Smooth muscle cell (in vitro differentiated cells): ENCODE measurements at regions not wholly inside any gene's neighbourhood (a gene's known extent, or its start where the extent isn't known, plus 50 kb on each side); places are given as distances from the start of the nearest gene placed in this dataset.

ENCODE experiments used
- DNase-seq: peaks from one replicate; lab custom pipeline; 2025; ENCODE audit not compliant: unreplicated experiment; lab: John Stamatoyannopoulos, UW
- H2AFZ ChIP-seq: fragments of 200-600 bp; sonication (generic); 2 replicates; pipeline ENCODE4 v1.6.0; 2016; ENCODE audit warnings: antibody characterized with exemption, low read depth, mild to moderate bottlenecking
- H3F3A ChIP-seq: fragments of 200-600 bp; sonication (generic); 2 replicates; pipeline ENCODE4 v1.6.0; 2017; ENCODE audit warnings: antibody characterized with exemption, low read depth
- H3K27ac ChIP-seq: fragments of 200-600 bp; sonication (generic); 2 replicates; pipeline ENCODE4 v1.5.1; 2016; ENCODE audit warnings: low read depth, mild to moderate bottlenecking
- H3K27me3 ChIP-seq: fragments of 200-600 bp; sonication (generic); 2 replicates; pipeline ENCODE4 v1.6.1; 2016; ENCODE audit warnings: low read depth, mild to moderate bottlenecking
- H3K36me3 ChIP-seq: fragments of 200-600 bp; sonication (generic); 2 replicates; pipeline ENCODE4 v1.5.1; 2016; ENCODE audit warnings: low read depth
- H3K4me1 ChIP-seq: fragments of 200-600 bp; sonication (generic); 2 replicates; pipeline ENCODE4 v1.5.1; 2016; ENCODE audit warnings: low read depth
- H3K4me2 ChIP-seq: fragments of 200-600 bp; sonication (generic); 2 replicates; pipeline ENCODE4 v1.6.0; 2016; ENCODE audit warnings: mild to moderate bottlenecking
- H3K4me3 ChIP-seq: fragments of 200-600 bp; sonication (generic); 2 replicates; pipeline ENCODE4 v1.5.1; 2016; ENCODE audit warnings: mild to moderate bottlenecking
- H3K79me2 ChIP-seq: fragments of 200-600 bp; sonication (generic); 2 replicates; pipeline ENCODE4 v1.6.0; 2016; ENCODE audit warnings: low read depth, mild to moderate bottlenecking
- H3K9ac ChIP-seq: fragments of 200-600 bp; sonication (generic); 2 replicates; pipeline ENCODE4 v1.6.0; 2016; ENCODE audit warnings: low read depth
- H3K9me3 ChIP-seq: fragments of 200-600 bp; sonication (generic); replicated peaks from 2 replicates; pipeline ENCODE4 v1.5.1; 2016; ENCODE audit warnings: low read depth
- H4K20me1 ChIP-seq: fragments of 200-600 bp; sonication (generic); 2 replicates; pipeline ENCODE4 v1.6.0; 2016; ENCODE audit warnings: low read depth
- WGBS: methylation state at CpG from one replicate; pipeline ENCODE4 v1.1.7; 2016; ENCODE audit warnings: low lambda C conversion rate; 5-methylcytosine and 5-hydroxymethylcytosine counted together
- TF ChIP-seq, protein P1 (sequence below): fragments of 200-600 bp; sonication (generic); IDR thresholded peaks from 2 replicates; pipeline ENCODE4 v1.5.1; 2017; ENCODE audit warnings: borderline replicate concordance, mild to moderate bottlenecking, antibody characterized with exemption; ENCODE audit not compliant: insufficient read depth, poor library complexity, severe bottlenecking

DNA sequence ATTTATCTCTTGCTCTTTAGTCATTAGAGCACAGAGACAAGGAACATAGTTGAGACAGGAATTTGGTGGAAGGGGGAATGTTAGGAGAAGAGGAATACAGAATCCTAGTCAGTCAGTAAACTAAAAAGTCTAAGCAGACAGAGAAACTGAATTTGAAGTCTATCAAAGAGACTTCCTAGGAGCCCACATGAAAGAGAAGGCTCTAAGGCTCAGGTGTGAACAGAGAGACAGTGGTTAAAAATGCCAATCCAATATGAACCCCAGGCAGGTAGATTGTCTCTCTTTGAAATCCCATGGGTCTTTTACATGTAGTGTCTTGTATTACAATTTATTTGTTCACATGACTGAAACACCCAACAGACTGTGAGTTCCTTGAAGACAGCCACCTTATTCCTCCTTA, 77.8 kb upstream of the NFKB1 start:
- Histone ChIP-seq H3K4me2 (no peak overlapping the region), H3K4me3 (no peak overlapping the region), H3K27ac (no peak overlapping the region), H3F3A (no peaks in the 10 kb centered on the region), H3K36me3 (no peaks in the 10 kb centered on the region), H2AFZ (no peak overlapping the region), H3K27me3 (no peaks in the 10 kb centered on the region), H3K4me1 (no peaks in the 10 kb centered on the region), H3K79me2 (no peaks in the 10 kb centered on the region), H3K9ac (no peak overlapping the region), H3K9me3 (no peaks in the 10 kb centered on the region), H4K20me1 (no peaks in the 10 kb centered on the region)
- TF ChIP-seq, protein P1, sequence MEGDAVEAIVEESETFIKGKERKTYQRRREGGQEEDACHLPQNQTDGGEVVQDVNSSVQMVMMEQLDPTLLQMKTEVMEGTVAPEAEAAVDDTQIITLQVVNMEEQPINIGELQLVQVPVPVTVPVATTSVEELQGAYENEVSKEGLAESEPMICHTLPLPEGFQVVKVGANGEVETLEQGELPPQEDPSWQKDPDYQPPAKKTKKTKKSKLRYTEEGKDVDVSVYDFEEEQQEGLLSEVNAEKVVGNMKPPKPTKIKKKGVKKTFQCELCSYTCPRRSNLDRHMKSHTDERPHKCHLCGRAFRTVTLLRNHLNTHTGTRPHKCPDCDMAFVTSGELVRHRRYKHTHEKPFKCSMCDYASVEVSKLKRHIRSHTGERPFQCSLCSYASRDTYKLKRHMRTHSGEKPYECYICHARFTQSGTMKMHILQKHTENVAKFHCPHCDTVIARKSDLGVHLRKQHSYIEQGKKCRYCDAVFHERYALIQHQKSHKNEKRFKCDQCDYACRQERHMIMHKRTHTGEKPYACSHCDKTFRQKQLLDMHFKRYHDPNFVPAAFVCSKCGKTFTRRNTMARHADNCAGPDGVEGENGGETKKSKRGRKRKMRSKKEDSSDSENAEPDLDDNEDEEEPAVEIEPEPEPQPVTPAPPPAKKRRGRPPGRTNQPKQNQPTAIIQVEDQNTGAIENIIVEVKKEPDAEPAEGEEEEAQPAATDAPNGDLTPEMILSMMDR: no peak
- DNase-seq: no peak

DNA sequence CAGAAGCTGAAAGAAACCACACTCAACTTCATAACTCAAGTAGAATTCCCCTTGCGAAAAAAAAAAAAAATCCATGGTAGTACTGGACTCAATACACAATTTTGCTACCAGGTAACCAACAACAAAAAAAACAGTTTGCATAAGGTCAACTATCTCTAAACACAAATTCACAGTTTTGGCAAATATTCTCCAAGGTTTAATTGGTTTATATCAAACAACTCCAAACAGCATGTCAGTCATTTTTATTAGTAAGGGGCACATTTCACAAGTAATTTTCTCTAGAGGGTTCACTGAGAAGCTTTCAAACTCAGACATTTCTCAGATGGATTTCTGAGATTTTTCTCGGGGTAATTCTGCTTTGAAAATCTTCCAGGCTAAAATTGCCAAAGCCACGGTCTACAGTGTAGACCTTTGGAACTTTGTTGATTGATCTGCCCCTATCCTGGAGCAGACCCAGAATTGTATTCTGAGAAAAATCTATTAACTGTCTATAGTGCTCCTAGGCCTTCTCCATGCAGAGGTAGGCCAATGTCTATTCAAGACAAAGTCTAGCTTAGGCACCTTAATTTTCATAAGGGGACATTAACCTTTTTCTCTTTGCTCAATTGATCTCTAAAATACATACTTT, 73.7 kb upstream of the NFKB1 start:
- Histone ChIP-seq H3K4me3 (no peak overlapping the region), H3K27me3 (no peaks in the 10 kb centered on the region), H2AFZ (no peak overlapping the region), H3K9me3 (no peaks in the 10 kb centered on the region), H3F3A (no peaks in the 10 kb centered on the region), H3K9ac (no peak overlapping the region), H3K27ac (no peak overlapping the region), H3K4me1 (peaks cover 6% of the 10 kb centered on the region), H3K79me2 (no peaks in the 10 kb centered on the region), H4K20me1 (no peaks in the 10 kb centered on the region), H3K36me3 (no peaks in the 10 kb centered on the region), H3K4me2 (no peak overlapping the region)
- no peak for DNase-seq
- WGBS: 95% methylated on average over 3 of the region's 3 CpGs
- TF ChIP-seq, protein P1: no peak

DNA sequence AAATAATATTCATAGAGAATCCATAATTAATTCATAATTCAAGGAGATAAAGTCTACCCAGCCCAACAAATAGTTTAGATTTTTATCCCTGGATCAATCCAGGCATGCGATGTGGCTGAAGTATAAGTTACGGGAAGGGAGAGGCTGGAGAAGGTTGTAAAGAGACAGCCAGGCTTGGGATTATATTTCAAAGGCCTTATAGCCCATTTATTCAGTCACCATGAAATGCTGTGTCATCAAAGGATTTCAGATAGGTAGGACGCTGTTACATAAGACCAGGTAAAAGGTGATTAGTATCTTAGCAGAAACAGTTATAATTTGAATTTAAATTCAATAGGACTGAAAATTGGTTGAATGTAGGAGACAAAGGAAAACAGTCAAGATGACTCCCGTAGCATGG, 73.0 kb upstream of the NFKB1 start:
- Histone ChIP-seq H4K20me1 (no peaks in the 10 kb centered on the region), H3K36me3 (no peaks in the 10 kb centered on the region), H3K4me1 (peaks cover 6% of the 10 kb centered on the region), H3K4me3 (no peak overlapping the region), H3K27me3 (no peaks in the 10 kb centered on the region), H3K9me3 (no peaks in the 10 kb centered on the region), H3K79me2 (no peaks in the 10 kb centered on the region), H2AFZ (no peak overlapping the region), H3K27ac (no peak overlapping the region), H3K9ac (no peak overlapping the region), H3K4me2 (no peak overlapping the region), H3F3A (no peaks in the 10 kb centered on the region)
- 93% methylated on average over 4 of the region's 4 CpGs for WGBS
- DNase-seq: no peak
- TF ChIP-seq, protein P1: no peak

DNA sequence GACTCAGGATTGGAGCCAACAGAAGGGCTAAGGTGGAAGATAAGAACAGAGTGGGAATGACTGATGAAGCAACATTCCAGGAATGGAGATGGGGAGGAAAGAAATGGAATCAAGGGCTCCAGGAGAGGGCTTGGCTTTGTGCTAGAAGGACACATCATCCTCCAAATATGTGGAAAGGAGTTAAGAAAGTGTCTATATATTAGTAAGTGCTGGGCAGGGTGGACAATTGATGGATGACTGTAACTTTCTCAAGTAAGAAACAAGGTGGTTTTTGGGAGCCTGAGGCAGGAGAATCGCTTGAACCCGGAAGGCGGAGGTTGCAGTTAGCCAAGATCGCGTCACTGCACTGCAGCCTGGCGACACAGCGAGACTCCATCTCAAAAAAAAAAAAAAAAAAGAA, 71.6 kb upstream of the NFKB1 start:
- H2AFZ ChIP-seq: no peak overlapping the region
- no peaks in the 10 kb centered on the region for H3K9me3 ChIP-seq
- H3K27ac ChIP-seq: peak overlapping the region; percentile 68
- H4K20me1 ChIP-seq: no peaks in the 10 kb centered on the region
- no peaks in the 10 kb centered on the region for H3K36me3 ChIP-seq
- WGBS: 77% methylated on average over 7 of the region's 7 CpGs
- H3K4me1 ChIP-seq: peaks cover 6% of the 10 kb centered on the region
- no peaks in the 10 kb centered on the region for H3F3A ChIP-seq
- peak overlapping the region; percentile 77 for H3K4me3 ChIP-seq
- H3K4me2 ChIP-seq: peak overlapping the region; percentile 97
- TF ChIP-seq, protein P1: no peak
- no peak overlapping the region for H3K9ac ChIP-seq
- no peaks in the 10 kb centered on the region for H3K79me2 ChIP-seq
- H3K27me3 ChIP-seq: no peaks in the 10 kb centered on the region
- no peak for DNase-seq
